Cardiac fibroblast (primary cell): ENCODE measurements at regions not wholly inside any gene's neighbourhood (a gene's known extent, or its start where the extent isn't known, plus 50 kb on each side); places are given as distances from the start of the nearest gene placed in this dataset.

Experiments used
- DNase-seq, 2 donors: peaks; one replicate each; pipeline versions ENCODE4 v3.0.0 to v3.0.0-alpha.2; 2010; ENCODE audit warnings: low read depth in 2 of 2
- H3K4me3 ChIP-seq, 2 donors: replicated peaks in 1 of 2; 1 replicate in 1 of 2; 2 replicates in 1 of 2; pipeline ENCODE4 v1.5.1; 2011; ENCODE audit warnings: low read depth in 2 of 2, low read length in 2 of 2, mild to moderate bottlenecking in 2 of 2, moderate library complexity in 1 of 2
- TF ChIP-seq, protein P1 (sequence below): IDR thresholded peaks from one replicate; pipeline ENCODE4 v1.5.1; 2011; ENCODE audit warnings: low read depth, mild to moderate bottlenecking, low read length, inconsistent platforms

- DNase-seq: no peak
- TF ChIP-seq, protein P1, sequence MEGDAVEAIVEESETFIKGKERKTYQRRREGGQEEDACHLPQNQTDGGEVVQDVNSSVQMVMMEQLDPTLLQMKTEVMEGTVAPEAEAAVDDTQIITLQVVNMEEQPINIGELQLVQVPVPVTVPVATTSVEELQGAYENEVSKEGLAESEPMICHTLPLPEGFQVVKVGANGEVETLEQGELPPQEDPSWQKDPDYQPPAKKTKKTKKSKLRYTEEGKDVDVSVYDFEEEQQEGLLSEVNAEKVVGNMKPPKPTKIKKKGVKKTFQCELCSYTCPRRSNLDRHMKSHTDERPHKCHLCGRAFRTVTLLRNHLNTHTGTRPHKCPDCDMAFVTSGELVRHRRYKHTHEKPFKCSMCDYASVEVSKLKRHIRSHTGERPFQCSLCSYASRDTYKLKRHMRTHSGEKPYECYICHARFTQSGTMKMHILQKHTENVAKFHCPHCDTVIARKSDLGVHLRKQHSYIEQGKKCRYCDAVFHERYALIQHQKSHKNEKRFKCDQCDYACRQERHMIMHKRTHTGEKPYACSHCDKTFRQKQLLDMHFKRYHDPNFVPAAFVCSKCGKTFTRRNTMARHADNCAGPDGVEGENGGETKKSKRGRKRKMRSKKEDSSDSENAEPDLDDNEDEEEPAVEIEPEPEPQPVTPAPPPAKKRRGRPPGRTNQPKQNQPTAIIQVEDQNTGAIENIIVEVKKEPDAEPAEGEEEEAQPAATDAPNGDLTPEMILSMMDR: no peak
- no peak overlapping the region for H3K4me3 ChIP-seq
Measured at GRCh38 chr11:135061166-135061565, 649.1 kb upstream of the B3GAT1 start.

DNA sequence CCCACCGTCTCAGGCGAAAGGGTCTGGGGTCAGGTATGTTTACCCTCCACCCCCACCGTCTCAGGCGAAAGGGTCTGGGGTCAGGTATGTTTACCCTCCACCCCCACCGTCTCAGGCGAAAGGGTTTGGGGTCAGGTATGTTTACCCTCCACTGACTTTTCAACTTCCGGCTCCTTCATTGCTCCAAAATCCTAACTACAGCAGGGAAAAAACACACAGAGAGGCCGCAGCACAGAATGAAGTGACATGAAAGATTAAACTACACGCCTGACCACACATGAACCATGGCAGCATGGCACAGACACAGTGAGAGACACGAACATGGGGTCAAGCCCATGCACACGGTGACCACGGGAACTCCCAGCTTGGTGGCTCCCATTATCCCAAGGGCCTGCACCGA lies 634.9 kb upstream of the B3GAT1 start:
- no peak overlapping the region for H3K4me3 ChIP-seq
- TF ChIP-seq, protein P1: no peak
- DNase-seq: no peak

GRCh38 chr11:135046556-135046955 lies 634.5 kb upstream of the B3GAT1 start:
- no peak overlapping the region for H3K4me3 ChIP-seq
- TF ChIP-seq, protein P1: no peak
- no peak for DNase-seq

DNA sequence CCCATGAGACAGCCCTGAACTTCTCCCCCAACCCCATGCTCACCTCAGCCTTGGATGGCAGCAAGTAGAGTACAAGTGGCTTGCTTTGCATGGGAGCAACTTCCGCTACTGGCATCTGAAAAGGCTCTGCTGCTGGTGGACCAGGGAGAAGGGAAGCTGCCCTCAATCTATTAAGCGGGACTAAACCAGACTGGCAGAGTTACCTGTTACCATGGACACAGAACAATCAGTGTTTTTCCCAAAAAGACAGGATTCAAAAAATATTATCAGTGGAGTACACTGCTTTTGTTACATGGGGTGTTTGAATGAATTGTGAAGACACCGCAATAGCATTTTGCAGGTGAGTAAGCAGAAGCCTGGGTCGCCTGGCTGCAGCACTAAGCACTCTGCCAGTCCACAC lies 631.4 kb upstream of the B3GAT1 start:
- no peak for DNase-seq
- TF ChIP-seq, protein P1: no peak
- no peak overlapping the region for H3K4me3 ChIP-seq

DNA sequence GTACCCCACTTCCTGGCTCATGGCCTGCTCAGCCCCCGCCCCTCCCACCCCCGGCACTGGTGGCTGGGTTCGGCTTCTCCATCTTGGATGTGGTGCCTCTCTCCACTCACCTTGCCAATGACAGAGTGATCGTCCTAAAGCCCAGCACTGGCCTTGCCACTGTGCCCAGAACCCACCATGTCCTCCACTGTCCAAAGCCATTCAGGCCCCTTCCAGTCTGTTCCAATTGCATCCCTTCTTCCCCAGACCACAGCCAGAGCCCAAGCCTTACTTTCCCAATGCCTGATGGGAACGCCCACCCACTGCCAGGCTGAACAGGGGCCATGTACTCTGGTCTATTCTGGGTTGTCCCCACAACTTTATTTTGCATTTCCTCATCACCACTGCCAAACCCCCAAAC lies 625.8 kb upstream of the B3GAT1 start:
- no peak overlapping the region for H3K4me3 ChIP-seq
- DNase-seq: no peak
- TF ChIP-seq, protein P1: no peak

DNA sequence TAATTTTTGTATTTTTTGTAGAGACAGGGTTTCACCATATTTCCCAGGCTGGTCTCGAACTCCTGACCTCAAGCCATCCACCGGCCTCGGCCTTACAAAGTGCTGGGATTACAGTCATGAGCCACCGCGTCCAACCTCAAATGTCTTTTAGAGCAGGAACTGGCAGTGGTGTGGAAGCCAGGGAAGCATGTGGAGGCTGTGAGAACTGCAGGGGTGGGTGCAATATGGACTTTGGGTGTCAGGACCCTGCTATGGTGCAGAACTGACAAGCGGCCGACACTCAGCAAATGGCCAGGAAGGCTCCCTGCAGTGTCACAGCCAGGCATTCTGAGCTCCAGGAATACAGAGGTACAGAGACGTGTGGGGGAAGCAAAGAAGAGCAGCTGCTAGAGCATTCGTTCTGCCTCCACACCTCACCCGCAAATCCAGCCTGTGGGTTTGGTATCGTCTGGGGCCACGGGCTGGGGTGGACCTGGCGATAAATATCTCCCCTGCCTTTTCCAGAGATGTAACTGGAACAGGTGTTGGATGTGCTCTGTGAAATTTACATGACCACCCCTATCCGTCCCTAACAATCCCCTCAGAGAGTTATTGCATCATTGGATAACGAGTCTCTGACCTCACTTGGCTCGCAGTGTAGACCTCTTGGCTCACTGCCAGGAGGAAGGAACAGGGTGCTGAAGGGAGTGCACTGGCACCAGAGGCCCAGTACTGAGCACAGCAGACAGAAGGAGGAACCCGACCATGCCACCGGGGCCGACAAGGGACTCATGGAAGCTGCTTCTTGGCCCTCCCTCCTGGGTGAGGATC lies 624.7 kb upstream of the B3GAT1 start:
- TF ChIP-seq, protein P1: no peak
- no peak for DNase-seq
- H3K4me3 ChIP-seq: no peak overlapping the region

DNA sequence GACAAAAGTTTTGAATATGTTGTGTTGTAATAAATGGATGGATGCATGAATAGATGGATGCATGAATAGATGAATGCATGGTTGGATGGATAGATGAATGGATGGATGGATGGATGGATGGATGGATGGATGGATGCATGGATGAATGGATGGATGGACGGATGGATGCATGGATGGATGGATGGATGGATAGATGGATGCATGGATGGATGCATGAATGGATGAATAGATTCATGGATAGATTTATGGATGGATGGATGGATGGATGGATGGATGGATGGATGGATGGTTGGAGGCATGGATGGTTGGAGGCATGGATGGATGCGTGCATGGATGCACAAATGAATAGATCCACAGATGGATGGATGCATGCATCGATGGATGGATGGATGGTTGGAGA lies 623.2 kb upstream of the B3GAT1 start:
- DNase-seq: no peak
- TF ChIP-seq, protein P1: no peak
- no peak overlapping the region for H3K4me3 ChIP-seq
